Natural killer cell treated with Interleukin-12 subunit alpha and Interleukin-12 subunit beta and Interleukin-15 and Interleukin-18, amount 100 ng/mL, for 72 hours (primary cell): ENCODE measurements at regions not wholly inside any gene's neighbourhood (a gene's known extent, or its start where the extent isn't known, plus 50 kb on each side); places are given as distances from the start of the nearest gene placed in this dataset.

Experiments used
- ATAC-seq, 2 donors: fragments of 150-1000 bp; cut with Tn5 transposase in 1 of 2; sonication (Bioruptor Pico), chemical (Tn5 transposase) in 1 of 2; 2 replicates each; pipeline ENCODE4 v1.10.0; 2021
- DNase-seq: peaks from one replicate; pipeline ENCODE4 v3.0.0; 2022; ENCODE audit warnings: low spot score
- H3K27ac Mint-ChIP-seq, 2 donors: 1 replicate in 1 of 2; 2 replicates in 1 of 2; pipeline ENCODE4 v1.8.0; 2022; ENCODE audit warnings: mixed read lengths in 2 of 2, mild to moderate bottlenecking in 1 of 2, moderate library complexity in 1 of 2
- H3K27me3 Mint-ChIP-seq, 2 donors: 1 replicate in 1 of 2; 2 replicates in 1 of 2; pipeline ENCODE4 v1.8.0; 2022; ENCODE audit warnings: mixed read lengths in 2 of 2
- H3K36me3 Mint-ChIP-seq: one replicate; pipeline ENCODE4 v1.8.0; 2022; ENCODE audit warnings: mixed read lengths
- H3K4me1 Mint-ChIP-seq, 2 donors: 1 replicate in 1 of 2; 2 replicates in 1 of 2; pipeline ENCODE4 v1.8.0; 2022; ENCODE audit warnings: low read depth in 2 of 2, mixed read lengths in 2 of 2, mild to moderate bottlenecking in 1 of 2
- H3K4me3 Mint-ChIP-seq: one replicate; pipeline ENCODE4 v1.8.0; 2022; ENCODE audit warnings: mixed read lengths
- H3K9me3 Mint-ChIP-seq: 2 replicates; pipeline ENCODE4 v1.8.0; 2022; ENCODE audit warnings: mixed read lengths

GRCh38 chr10:121690152-121690848 lies 92.1 kb upstream of the FGFR2 start:
- Mint-ChIP-seq H3K27ac (no peak overlapping the region), H3K36me3 (no peaks in the 10 kb centered on the region), H3K27me3 (peaks cover 18 to 26% of the 10 kb centered on the region in 2 donors), H3K4me3 (no peak overlapping the region), H3K9me3 (no peaks in the 10 kb centered on the region), H3K4me1 (no peaks in the 10 kb centered on the region)
- ATAC-seq (no peak), DNase-seq (no peak)

GRCh38 chr10:121687095-121687813 lies 89.0 kb upstream of the FGFR2 start:
- DNase-seq: no peak
- no peaks in the 10 kb centered on the region for H3K4me1 Mint-ChIP-seq
- no peaks in the 10 kb centered on the region for H3K36me3 Mint-ChIP-seq
- H3K9me3 Mint-ChIP-seq: no peaks in the 10 kb centered on the region
- no peak overlapping the region for H3K27ac Mint-ChIP-seq
- peaks cover 16 to 19% of the 10 kb centered on the region in 2 donors for H3K27me3 Mint-ChIP-seq
- ATAC-seq: no peak
- H3K4me3 Mint-ChIP-seq: no peak overlapping the region

GRCh38 chr10:121684276-121684675 lies 86.0 kb upstream of the FGFR2 start:
- Mint-ChIP-seq H3K36me3 (no peaks in the 10 kb centered on the region), H3K4me1 (no peaks in the 10 kb centered on the region), H3K9me3 (no peaks in the 10 kb centered on the region), H3K27ac (no peak overlapping the region), H3K27me3 (peaks cover 21 to 23% of the 10 kb centered on the region in 2 donors), H3K4me3 (no peak overlapping the region)
- DNase-seq (no peak), ATAC-seq (no peak)

GRCh38 chr10:121683816-121684215 lies 85.6 kb upstream of the FGFR2 start:
- no peak overlapping the region for H3K27ac Mint-ChIP-seq
- H3K27me3 Mint-ChIP-seq: peaks cover 16 to 21% of the 10 kb centered on the region in 2 donors
- no peak for DNase-seq
- no peak overlapping the region for H3K4me3 Mint-ChIP-seq
- ATAC-seq: no peak
- H3K9me3 Mint-ChIP-seq: no peaks in the 10 kb centered on the region
- H3K36me3 Mint-ChIP-seq: no peaks in the 10 kb centered on the region
- H3K4me1 Mint-ChIP-seq: no peaks in the 10 kb centered on the region

- Mint-ChIP-seq H3K36me3 (no peaks in the 10 kb centered on the region), H3K27me3 (peaks cover 12 to 21% of the 10 kb centered on the region in 2 donors), H3K4me3 (no peak overlapping the region), H3K4me1 (no peaks in the 10 kb centered on the region), H3K9me3 (no peaks in the 10 kb centered on the region), H3K27ac (no peak overlapping the region)
- ATAC-seq (no peak), DNase-seq (no peak)
Observed at GRCh38 chr10:121683366-121683765, 85.1 kb upstream of the FGFR2 start.

- H3K4me1 Mint-ChIP-seq: no peaks in the 10 kb centered on the region
- no peaks in the 10 kb centered on the region for H3K9me3 Mint-ChIP-seq
- H3K27me3 Mint-ChIP-seq: peaks cover 11 to 21% of the 10 kb centered on the region in 2 donors
- no peak for DNase-seq
- no peak for ATAC-seq
- H3K36me3 Mint-ChIP-seq: no peaks in the 10 kb centered on the region
- no peak overlapping the region for H3K4me3 Mint-ChIP-seq
- H3K27ac Mint-ChIP-seq: no peak overlapping the region
Observed at GRCh38 chr10:121681997-121682687, 83.9 kb upstream of the FGFR2 start.

- Mint-ChIP-seq H3K36me3 (no peaks in the 10 kb centered on the region), H3K4me3 (no peak overlapping the region), H3K27me3 (peaks cover 11 to 21% of the 10 kb centered on the region in 2 donors), H3K27ac (no peak overlapping the region), H3K4me1 (no peaks in the 10 kb centered on the region), H3K9me3 (no peaks in the 10 kb centered on the region)
- DNase-seq: no peak
- no peak for ATAC-seq
Observed at GRCh38 chr10:121680879-121681655, 82.8 kb upstream of the FGFR2 start.

- Mint-ChIP-seq H3K27me3 (peaks cover 11 to 14% of the 10 kb centered on the region in 2 donors), H3K9me3 (no peaks in the 10 kb centered on the region), H3K4me3 (no peak overlapping the region), H3K27ac (no peak overlapping the region), H3K4me1 (no peaks in the 10 kb centered on the region), H3K36me3 (no peaks in the 10 kb centered on the region)
- ATAC-seq (no peak), DNase-seq (no peak)
Observed at GRCh38 chr10:121679916-121680315, 81.7 kb upstream of the FGFR2 start.

GRCh38 chr10:121678631-121679174 lies 80.5 kb upstream of the FGFR2 start:
- Mint-ChIP-seq H3K4me3 (no peak overlapping the region), H3K9me3 (no peaks in the 10 kb centered on the region), H3K36me3 (no peaks in the 10 kb centered on the region), H3K4me1 (no peaks in the 10 kb centered on the region), H3K27me3 (peaks cover 11 to 14% of the 10 kb centered on the region in 2 donors), H3K27ac (no peak overlapping the region)
- DNase-seq: no peak
- no peak for ATAC-seq

- DNase-seq (no peak), ATAC-seq (no peak)
- Mint-ChIP-seq H3K4me1 (no peaks in the 10 kb centered on the region), H3K27ac (no peak overlapping the region), H3K27me3 (peaks cover 11 to 14% of the 10 kb centered on the region in 2 donors), H3K4me3 (no peak overlapping the region), H3K9me3 (no peaks in the 10 kb centered on the region), H3K36me3 (no peaks in the 10 kb centered on the region)
Observed at GRCh38 chr10:121677880-121678279, 79.6 kb upstream of the FGFR2 start.

GRCh38 chr10:121675344-121675743 lies 77.1 kb upstream of the FGFR2 start:
- DNase-seq (no peak), ATAC-seq (no peak)
- H3K4me3 Mint-ChIP-seq: no peak overlapping the region
- H3K36me3 Mint-ChIP-seq: no peaks in the 10 kb centered on the region
- no peak overlapping the region for H3K27ac Mint-ChIP-seq
- no peaks in the 10 kb centered on the region for H3K9me3 Mint-ChIP-seq
- H3K4me1 Mint-ChIP-seq: no peaks in the 10 kb centered on the region
- H3K27me3 Mint-ChIP-seq: peaks cover 7 to 8% of the 10 kb centered on the region in 2 donors

GRCh38 chr10:121674885-121675284 lies 76.6 kb upstream of the FGFR2 start:
- no peaks in the 10 kb centered on the region for H3K4me1 Mint-ChIP-seq
- peaks cover 7% of the 10 kb centered on the region in 2 donors for H3K27me3 Mint-ChIP-seq
- DNase-seq (no peak), ATAC-seq (no peak)
- H3K36me3 Mint-ChIP-seq: no peaks in the 10 kb centered on the region
- no peak overlapping the region for H3K27ac Mint-ChIP-seq
- no peak overlapping the region for H3K4me3 Mint-ChIP-seq
- H3K9me3 Mint-ChIP-seq: no peaks in the 10 kb centered on the region

- H3K27me3 Mint-ChIP-seq: peaks cover 11 to 14% of the 10 kb centered on the region in 2 donors
- H3K4me1 Mint-ChIP-seq: no peaks in the 10 kb centered on the region
- no peak overlapping the region for H3K4me3 Mint-ChIP-seq
- no peak for ATAC-seq
- no peak for DNase-seq
- no peak overlapping the region for H3K27ac Mint-ChIP-seq
- no peaks in the 10 kb centered on the region for H3K9me3 Mint-ChIP-seq
- H3K36me3 Mint-ChIP-seq: no peaks in the 10 kb centered on the region
Observed at GRCh38 chr10:121672733-121673132, 74.5 kb upstream of the FGFR2 start.
